Stimulated activated CD8-positive, alpha-beta memory T cell treated with anti-CD3 and anti-CD28 coated beads, Interleukin-4, amount 100 ng/mL, for 4 hours (primary cell): ENCODE measurements at regions not wholly inside any gene's neighbourhood (a gene's known extent, or its start where the extent isn't known, plus 50 kb on each side); places are given as distances from the start of the nearest gene placed in this dataset.

Experiments used
- DNase-seq, 2 donors: peaks; one replicate each; pipeline ENCODE4 v3.0.0-alpha.2; 2020; ENCODE audit warnings: low read depth in 2 of 2, low spot score in 1 of 2

DNA sequence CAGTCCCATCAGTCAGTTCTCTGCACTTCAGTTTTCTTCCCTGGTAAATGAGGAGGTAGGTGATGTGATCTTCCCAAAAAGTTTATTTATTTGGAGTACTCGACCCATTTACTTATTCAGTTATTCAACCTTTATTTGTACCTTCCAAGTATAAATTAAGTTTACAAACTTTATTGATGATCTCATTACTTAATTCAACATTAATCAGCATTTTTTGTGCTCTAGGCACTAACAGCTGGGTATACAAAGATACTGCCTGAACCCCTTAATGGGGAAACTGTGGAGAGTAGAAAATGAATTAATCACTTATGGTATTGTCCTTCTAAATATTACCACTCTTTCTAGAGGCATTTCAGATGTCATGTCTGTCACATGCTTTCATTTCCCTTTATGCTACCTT is 293.3 kb downstream of the DLEU7 start:
- no peak for DNase-seq

DNA sequence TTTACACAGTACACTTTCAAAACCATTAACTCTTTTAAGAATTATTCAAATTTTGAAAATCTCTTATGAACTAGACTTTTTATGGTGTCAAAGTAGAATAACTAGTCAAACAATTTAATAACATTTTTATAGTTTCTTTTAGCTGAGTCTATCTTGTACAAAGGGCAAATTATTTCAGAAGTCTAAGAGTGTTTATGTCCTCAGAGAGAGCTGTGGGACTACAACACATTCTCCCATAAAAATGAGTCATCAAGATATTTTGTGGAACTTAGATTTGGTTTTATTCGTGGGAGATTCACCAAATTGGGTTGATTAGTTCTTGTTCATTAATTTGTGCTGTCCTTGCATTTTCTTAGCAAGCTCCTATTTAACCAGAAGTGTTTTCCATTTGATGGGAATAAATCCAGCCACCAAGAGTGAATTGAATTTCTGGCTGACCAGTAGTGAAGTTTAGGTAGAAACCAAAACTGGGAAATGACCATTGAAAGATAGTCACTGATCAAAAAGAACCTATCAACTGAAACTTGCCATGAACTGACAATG is 291.0 kb downstream of the DLEU7 start:
- no peak for DNase-seq

DNA sequence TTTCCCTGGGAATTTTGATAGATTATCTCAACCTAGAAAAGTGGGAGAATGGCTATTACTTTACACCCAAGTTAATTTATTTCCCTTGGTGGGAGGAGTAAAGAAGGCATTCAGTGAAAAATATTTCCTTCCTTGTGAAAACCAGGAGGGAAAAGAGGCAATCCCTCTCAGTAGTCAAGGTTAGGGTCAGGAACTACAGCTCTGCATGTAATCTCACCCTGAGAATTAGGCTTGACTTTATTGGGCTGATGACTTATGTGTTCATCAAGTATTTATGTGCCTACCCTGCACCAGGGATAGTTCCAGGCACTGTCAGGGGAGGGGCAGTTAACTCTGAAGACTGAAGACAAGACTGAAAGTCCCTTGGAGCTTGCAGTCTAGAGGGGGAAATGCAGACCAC is 281.8 kb downstream of the DLEU7 start:
- no peak for DNase-seq

DNA sequence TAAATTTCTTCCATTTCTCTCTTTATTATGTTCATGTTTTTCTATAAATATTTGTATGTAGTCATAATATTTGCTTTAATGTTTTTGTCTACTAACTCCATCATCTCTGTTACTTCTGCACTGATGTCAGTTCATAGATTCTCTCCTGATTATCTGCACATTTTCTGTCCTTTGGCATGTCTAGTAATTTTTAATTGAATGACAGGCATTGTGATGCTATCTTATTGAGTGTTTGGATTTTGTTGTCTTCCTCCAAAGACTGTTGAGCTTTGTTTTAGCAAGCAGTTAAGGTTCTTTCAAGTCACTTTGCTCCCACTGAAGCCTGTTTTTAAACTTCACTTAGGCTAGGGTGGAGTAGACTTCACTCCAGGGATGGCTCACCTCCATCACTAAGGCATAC is 276.8 kb downstream of the DLEU7 start:
- DNase-seq = no peak

DNA sequence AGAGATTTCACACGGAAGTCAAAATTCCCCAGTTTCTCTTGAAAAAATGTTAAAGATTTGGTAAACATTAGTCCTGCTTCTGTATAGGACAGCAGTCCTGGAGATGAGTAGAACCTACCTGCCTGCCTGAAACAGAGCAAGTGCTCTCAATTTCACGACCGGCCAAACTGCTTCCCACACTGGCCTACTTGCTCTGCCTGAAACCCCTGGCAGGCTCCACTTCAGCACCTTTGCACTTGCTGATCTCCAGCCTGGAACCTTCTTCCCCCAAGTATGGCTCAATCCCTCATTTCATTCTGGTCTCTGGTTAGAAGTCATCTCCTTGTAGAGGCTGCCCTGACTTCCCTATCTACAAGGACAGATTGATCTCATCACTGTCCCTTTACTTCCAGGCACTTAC is 271.4 kb downstream of the DLEU7 start:
- no peak for DNase-seq

DNA sequence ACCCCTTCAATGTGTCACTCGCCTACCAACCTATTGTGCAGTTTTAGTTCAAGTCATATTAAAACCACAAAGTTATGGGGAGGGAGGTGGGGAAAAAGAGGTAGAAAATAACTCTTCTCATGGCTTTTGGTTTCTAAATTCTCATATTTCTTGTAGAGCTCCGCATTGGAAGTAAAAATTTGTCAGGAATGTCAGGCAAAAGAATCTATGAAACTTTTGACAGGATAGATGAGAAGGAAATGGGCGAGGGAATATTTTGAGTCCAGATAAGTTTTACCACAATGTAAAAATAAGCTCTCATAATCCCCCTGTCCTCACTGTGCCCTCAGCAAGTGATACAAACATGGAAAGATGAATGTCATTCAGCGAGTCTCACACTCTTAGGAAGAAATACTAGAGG is 270.4 kb downstream of the DLEU7 start:
- no peak for DNase-seq

DNA sequence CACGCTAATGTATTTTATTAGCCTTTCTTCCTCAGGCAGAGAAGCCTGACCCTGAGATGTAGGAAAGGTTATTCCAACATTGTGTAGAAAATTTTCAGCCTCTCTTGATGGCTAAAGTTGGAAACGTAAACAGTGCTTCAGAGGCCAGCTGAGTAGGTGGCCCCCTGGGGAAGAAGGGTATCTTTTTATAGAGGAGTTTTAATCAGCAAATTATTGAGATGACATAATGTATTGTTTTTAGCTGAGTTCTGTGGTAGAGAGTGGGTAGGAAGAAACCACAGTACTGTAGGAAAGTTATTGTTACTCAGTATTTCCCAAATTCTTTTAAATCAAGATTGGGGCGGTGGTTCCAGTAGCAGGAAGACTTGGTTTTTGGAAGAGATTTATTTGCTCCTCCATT is 268.8 kb downstream of the DLEU7 start:
- DNase-seq = no peak

DNA sequence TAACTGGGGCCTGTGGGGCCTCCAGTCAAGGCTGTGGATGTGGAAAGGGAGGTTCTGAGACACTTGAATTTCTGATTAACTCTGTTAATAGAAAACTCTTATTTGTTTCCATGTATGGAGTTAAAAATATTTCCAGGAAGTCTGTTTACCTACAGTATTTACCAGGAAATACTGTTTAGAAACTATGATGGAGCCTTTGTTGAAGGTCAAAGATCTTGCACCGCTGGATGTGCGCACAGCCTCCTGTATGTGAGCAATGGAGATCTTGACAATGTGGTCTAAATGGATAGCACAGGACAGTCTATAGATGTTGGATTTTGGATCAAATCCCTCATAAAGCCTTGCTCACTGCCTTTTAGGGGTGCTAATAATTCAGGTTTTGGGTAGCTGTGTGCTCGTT is 268.4 kb downstream of the DLEU7 start:
- no peak for DNase-seq

DNA sequence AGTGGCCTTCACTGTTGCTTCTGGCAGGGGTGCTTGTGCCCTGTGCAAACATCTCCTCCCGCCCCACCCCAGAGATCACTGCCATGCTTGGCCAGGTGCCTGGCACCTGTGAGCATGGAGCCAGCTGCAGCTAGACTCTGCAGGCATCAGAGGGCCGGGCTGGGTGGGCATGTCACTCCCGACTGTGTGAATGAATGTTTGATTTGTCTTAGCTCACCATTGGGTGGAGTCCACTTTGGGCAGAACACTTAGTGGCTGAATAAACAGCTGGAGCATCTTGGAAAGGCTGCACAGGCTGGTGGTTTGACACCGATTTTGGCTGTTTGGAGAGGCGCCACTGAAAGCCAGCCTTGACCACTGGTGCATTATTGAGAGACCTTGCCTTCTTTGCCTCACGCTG is 267.3 kb downstream of the DLEU7 start:
- no peak for DNase-seq

DNA sequence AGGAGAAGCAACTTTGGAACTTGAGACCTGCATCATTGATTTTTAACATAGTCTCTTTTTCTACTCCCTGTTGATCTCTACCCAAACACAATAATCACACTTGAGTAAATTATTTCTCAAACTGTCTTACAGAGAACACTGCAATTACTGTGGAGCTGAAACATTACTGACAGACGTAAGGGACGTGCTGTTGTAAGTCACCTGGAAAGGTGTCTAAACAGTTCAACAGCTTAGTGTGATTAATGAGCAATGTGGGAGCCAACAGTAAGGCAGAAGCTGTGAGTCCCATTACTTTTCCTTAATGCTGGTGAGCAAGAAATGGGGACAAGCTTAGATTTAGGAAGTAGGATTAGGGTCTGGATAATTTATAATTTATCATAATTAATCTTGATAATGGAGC is 265.7 kb downstream of the DLEU7 start:
- no peak for DNase-seq

DNA sequence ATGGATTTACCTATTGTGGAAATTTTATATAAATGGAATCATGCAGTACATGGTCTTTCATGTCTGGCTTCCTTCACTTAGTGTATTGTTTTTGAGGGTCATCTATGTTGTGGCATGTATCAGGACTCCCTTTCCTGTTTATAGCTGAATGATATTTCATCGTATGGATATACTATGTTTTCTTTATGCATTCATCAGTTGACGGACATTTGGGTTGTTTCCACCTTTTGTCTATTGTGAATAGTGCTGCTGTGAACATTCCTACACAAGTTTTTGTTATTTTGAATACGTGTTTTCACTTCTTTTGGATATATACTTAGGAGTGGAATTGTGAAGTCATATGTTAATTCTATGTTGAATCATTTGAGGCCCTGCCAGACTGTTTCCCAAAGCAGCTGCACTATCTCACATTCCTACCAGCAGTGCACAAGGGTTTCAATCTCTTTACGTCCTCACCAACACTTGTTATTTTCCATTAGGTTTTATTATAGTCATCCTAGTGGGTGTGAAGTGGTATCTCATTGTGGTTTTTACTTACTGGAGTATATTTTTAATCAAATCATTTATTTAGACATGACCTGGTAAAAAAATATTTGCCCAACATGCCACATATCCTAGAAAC is 262.7 kb downstream of the DLEU7 start:
- no peak for DNase-seq

DNA sequence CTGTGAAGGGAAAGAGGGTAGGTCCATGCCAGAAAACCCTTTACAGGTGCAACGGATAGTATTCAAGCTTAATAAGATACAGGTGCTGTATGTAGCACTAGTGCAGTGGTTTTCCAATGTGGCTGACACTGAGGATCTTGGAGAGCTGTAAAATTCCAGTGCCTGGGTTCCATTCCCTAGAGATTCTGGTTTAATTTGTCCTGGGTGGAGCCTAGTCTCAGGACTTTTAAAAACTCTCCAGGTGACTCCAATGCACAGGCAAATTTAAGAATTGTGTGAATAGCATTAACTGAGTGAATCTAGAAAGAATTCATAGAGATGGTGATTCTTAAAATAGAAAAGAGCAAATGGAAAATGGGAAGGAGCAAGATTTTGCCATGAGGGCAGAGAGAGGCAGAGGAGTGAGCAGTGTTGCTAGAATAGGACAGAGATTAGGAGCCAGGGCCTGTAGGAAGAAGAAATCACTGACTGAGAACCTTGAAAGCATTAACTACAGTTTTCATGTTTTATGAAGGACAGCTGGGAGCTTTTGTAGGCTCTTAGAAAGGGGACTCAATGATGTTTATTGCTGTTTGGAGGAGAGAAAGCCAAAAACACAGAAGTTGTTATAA is 261.8 kb downstream of the DLEU7 start:
- no peak for DNase-seq

DNA sequence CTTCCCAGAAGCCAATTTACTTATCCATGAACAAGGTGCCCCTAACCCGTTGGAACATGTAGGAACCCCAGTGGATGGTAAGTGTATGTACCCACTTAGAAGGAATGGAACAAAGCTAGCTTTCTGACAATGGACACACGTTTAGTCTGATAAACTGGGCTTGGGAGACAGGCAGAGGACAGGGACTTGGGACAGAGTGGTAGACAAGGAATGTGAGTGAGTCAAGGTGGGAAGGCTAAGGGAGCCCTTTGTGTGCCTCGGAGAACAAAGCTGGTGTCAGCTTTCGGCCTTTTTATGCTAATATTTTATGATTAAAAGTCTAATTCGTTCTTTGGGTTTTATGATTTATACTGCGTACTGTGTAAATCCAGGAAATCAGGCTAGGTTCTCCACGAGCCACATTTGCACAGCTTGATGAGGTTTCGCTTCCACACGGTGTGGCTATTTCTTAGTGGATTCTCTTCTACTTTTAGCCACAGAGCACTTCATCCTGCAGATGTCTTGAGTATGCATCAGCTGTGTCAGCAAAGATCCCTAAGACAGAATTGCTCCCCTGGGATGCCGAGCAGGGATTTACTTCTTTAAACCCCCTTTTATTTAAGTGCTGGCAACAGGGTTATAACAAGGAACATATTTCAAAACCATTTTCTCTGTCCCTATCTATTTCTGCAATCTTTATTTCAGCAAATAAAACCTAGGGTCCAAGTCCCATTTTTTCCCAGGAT is 258.5 kb downstream of the DLEU7 start:
- DNase-seq = no peak

DNA sequence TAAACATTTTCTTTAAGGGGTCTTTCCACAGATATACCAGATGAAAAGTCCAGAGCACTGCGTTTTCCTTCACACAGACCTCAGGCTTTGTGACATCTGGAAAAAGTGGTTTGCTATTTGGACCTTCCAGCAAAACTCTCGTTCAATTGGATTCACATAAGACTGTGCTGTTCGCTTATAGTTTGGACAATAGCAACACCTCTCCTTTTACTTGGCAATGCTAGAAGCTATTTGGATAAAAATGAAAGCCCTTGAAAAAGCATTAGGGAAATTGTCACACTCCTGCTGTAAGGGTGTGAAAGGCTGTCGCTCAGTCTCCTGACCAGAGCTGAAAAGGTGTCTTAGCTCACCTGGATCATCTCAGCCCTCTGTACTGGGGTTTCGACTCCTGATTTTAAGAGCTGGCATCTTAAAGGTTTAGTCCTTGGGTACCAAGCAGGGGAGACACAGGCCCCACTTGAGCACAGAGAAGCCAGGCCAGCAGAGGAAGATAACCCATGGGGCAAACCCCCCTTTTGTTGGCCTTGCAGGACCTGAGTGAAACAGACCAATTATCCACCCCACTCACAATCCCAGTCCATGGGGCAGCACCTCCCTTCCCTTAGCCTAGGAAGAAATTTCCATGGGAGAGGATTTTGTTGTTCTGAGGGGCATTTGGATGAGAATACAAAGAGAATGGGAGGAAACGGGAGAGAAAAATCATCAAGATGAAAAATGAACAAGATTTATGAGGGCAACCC is 257.6 kb downstream of the DLEU7 start:
- no peak for DNase-seq

DNA sequence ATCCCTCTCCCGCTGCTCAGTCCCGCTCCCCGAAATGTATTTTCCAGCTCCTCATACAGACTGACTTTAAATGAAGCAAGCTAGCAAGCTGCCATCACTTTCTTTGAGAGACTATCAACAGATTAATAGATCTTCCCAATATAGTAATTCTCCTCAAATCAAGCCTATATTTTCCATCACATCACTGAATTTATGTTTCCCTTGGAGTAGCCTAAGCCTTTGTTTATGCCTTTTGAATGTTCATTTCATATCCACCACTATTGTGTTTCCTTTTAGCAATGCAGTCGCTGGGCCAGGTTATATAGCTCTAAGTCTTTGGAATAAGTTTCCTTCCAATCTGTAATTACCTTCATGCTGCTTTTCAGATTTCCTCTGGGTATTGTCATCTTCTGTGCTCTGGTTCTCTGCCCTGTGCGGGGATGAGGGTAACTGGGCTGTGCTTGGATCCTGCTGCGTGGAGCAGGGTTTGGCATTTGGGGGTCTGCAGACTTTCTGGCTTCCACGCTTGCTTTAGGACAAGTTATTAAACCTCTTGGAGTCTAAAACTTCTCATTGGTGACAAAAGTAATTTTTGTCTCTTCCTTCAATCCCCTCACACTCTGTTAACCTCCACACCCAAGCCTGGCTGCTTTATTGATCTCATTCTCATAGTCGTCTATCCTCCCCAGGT is 256.9 kb downstream of the DLEU7 start:
- DNase-seq = no peak

DNA sequence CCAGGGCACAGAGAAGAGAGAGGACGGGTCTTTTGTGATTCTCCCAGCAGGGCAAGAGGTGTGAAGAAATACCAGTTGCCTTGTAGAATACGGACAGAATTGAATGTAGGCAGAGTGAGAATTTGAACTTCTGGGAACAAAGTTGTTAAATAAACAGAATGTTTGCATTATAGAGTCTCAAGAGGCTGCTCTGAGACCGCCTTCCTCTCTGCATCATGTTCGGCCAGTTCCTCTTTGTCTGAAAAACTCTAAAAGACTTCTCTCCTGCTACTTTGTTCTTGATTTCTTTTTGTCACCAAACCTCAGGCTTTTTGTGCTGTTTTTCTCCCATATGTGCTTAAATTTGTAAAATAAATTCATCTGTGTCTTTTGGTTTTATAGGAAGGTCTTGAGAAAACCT is 256.4 kb downstream of the DLEU7 start:
- no peak for DNase-seq

DNA sequence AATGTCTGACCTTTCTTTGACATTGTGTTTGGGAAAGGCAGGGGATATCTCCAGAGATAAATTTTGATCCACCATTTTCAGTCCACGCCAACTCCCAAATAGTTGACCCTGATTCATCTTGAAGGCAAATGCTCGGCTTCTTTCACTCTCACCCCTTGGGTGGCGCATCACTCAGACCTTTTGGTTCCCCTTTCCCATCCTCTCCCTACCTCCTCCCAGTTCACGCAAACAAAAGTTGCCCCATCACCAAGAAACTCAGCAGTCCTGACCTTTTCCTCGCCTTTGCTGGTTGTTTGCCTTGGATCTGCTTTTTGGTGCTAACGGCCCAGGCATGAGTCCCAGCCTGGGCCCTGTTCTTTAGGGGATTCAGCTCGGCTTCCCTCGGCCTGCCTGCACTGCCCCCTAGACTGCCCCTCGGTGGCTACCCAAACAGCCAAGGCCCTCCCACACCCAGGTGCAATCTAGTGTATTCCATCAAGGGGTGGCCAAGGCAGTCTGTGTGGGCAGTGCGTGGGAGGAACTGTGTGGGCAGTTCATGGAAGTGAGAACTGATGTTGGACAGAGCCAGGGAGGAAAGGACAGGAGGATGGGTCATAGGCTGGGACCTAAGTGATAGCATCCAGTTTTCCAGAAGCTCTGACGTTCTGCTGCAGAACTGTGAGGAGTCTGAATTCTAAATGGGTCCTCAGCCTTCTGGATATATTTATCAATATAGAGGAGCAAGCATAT is 255.7 kb downstream of the DLEU7 start:
- DNase-seq = no peak

DNA sequence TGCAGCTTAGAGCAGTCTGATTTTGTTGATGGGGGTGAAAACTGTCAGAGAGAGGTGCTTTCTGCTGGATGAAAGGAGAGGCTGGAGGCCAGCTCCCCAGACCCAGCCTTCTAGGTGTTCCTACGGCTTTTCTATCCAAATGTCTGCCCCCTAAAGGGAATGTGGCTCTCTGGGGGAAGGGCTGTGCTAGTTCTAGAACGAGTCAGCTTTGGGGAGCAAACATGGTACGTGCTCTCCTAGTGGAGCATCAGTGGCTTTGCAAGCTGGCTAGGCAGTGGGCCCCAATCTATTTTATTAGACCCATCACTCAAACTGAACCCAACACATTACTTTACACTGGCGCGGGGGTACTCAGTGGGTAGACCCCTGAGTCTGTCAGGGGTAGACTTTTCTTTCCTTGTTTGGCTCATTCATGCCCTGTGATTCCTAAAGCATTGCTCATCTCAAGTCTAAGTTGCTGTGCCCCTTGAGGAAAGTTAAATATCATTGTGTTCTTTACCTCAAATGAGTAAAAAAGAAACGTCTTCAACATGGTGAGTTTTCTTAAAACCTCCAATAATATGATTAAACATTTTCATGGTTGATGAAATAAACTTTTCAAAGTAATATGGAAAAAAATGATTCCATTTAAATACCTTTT is 254.9 kb downstream of the DLEU7 start:
- no peak for DNase-seq

DNA sequence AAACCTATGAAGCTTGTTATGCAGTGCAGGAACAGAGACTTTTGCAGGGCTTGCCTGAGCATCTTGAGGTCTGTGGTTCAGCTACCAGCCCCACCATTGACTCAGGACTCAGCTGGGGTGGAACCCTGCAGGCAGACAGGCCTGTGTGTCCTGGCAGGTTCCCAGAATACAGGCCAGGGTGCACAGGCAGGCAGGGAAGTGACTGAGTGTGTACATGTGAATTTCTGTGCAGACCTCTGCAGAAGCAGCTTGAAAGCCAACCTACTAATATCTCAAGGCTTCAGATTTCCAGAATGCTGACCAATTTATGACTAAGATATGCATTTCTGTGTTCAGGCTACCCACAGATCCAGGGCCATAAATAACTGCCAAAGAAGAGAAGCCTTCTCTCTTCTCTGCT is 254.4 kb downstream of the DLEU7 start:
- no peak for DNase-seq

DNA sequence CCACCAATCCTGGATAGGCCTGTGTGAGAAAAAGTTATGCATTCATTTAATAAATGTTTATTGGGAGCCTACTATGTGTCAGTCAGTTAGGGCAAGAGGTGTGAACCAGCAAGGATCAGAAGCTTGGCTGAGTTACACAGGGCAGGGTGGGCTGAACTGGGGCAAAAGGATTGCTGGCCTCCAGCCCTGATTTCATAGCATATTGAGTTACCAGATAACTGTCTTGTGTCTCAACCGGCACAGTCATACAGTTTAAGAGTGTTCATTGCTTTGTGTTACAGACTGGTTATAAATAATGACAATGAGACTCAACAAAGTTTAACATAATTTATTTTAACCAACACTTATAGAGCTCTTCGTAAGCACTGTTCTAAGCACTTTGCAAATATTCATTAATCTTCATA is 253.8 kb downstream of the DLEU7 start:
- no peak for DNase-seq
